H1 (cell line): ENCODE measurements at regions not wholly inside any gene's neighbourhood (a gene's known extent, or its start where the extent isn't known, plus 50 kb on each side); places are given as distances from the start of the nearest gene placed in this dataset.

Experiments
- CTCF ChIA-PET: fragments of 300-600 bp; sonication (Branson Sonifier 250); formaldehyde crosslinking; loops from one replicate; lab custom pipeline; 2021; ENCODE audit not compliant: partially characterized antibody; lab: Charles Lee
- POLR2A ChIA-PET: fragments of 300-600 bp; sonication (Branson Sonifier 250); formaldehyde crosslinking; loops from one replicate; lab custom pipeline; 2021; ENCODE audit warnings: inconsistent platforms; ENCODE audit not compliant: partially characterized antibody; lab: Charles Lee
- DNase-seq, 2 experiments: peaks; one replicate each; pipeline versions ENCODE4 v3.0.0 to v3.0.0-alpha.2; 2010 to 2022; ENCODE audit warnings: low spot score in 2 of 2, low read depth in 1 of 2, mixed read lengths in 1 of 2
- FAIRE-seq: peaks from 2 replicates; lab custom pipeline; 2011; peaks lifted over from hg19 to GRCh38; lab: Jason Lieb, UNC
- H2AFZ ChIP-seq: 2 replicates; pipeline ENCODE4 v1.8.1; 2012; ENCODE audit warnings: low read length, inconsistent platforms
- H2AK5ac ChIP-seq: 2 replicates; pipeline ENCODE4 v1.6.1; 2013; ENCODE audit warnings: low read depth, low read length
- H2BK120ac ChIP-seq: replicated peaks from 2 replicates; pipeline ENCODE3; 2013; ENCODE audit warnings: low read depth, low read length, inconsistent platforms
- H2BK12ac ChIP-seq: 2 replicates; pipeline ENCODE4 v1.6.1; 2013; ENCODE audit warnings: low read depth, low read length
- H2BK15ac ChIP-seq: 2 replicates; pipeline ENCODE4 v1.6.1; 2013; ENCODE audit warnings: low read length
- H2BK20ac ChIP-seq: 2 replicates; pipeline ENCODE4 v1.6.1; 2013; ENCODE audit warnings: low read length
- H2BK5ac ChIP-seq: 2 replicates; pipeline ENCODE4 v1.6.1; 2013; ENCODE audit warnings: low read depth, low read length
- H3K14ac ChIP-seq: 2 replicates; pipeline ENCODE4 v1.6.1; 2013; ENCODE audit warnings: inconsistent platforms; ENCODE audit not compliant: insufficient read length
- H3K18ac ChIP-seq: 2 replicates; pipeline ENCODE4 v1.6.1; 2013; ENCODE audit warnings: low read length; ENCODE audit errors: extremely low read depth
- H3K23ac ChIP-seq: 2 replicates; pipeline ENCODE4 v1.6.1; 2013; ENCODE audit warnings: inconsistent platforms; ENCODE audit not compliant: insufficient read length
- H3K23me2 ChIP-seq: 2 replicates; pipeline ENCODE4 v1.6.1; 2013; ENCODE audit warnings: low read depth, low read length
- H3K27ac ChIP-seq: 2 replicates; pipeline ENCODE4 v1.6.1; 2011; ENCODE audit warnings: low read depth, low read length, inconsistent platforms
- H3K27me3 ChIP-seq, 4 experiments: replicated peaks in 1 of 4; 1 replicate in 1 of 4; 2 replicates in 3 of 4; pipeline versions ENCODE4 v1.6.1 to v1.8.1; 2011 to 2013; ENCODE audit warnings: low read length in 3 of 4, mild to moderate bottlenecking in 3 of 4, inconsistent platforms in 2 of 4, mixed read lengths in 2 of 4, moderate library complexity in 1 of 4; ENCODE audit not compliant: control insufficient read depth in 3 of 4, insufficient read depth in 3 of 4; ENCODE audit errors: extremely low read depth in 1 of 4
- H3K36me3 ChIP-seq, 4 experiments: 2 replicates each; pipeline versions ENCODE4 v1.6.1 to v1.8.1; 2011 to 2013; ENCODE audit warnings: mild to moderate bottlenecking in 4 of 4, low read length in 3 of 4, moderate library complexity in 2 of 4, control low read depth in 1 of 4, inconsistent platforms in 1 of 4; ENCODE audit not compliant: insufficient read depth in 4 of 4, control insufficient read depth in 2 of 4
- H3K4ac ChIP-seq: replicated peaks from 2 replicates; pipeline ENCODE3; 2013; ENCODE audit warnings: low read length, low read depth, mixed read lengths, inconsistent platforms; ENCODE audit not compliant: insufficient read length
- H3K4me1 ChIP-seq, 4 experiments: replicated peaks in 1 of 4; 1 replicate in 1 of 4; 2 replicates in 3 of 4; pipeline versions ENCODE4 v1.6.1 to v1.8.1; 2011 to 2013; ENCODE audit warnings: low read length in 3 of 4, inconsistent platforms in 2 of 4, mixed read lengths in 1 of 4; ENCODE audit not compliant: insufficient read depth in 4 of 4, control insufficient read depth in 3 of 4
- H3K4me2 ChIP-seq, 2 experiments: 2 replicates each; pipeline versions ENCODE4 v1.6.1 to v1.8.1; 2011 to 2013; ENCODE audit warnings: low read depth in 2 of 2, low read length in 2 of 2, control low read depth in 1 of 2, inconsistent platforms in 1 of 2, mild to moderate bottlenecking in 1 of 2; ENCODE audit not compliant: insufficient read depth in 1 of 2
- H3K4me3 ChIP-seq, 4 experiments: fragments of 200-600, 300-600 bp in 1 of 4; sonication (generic), shearing (Covaris generic), sonication (Bioruptor Twin) in 1 of 4; 2 replicates each; pipeline versions ENCODE4 v1.5.1 to v1.8.1; 2011 to 2016; ENCODE audit warnings: low read length in 4 of 4, low read depth in 3 of 4, control low read depth in 2 of 4, inconsistent platforms in 2 of 4, mild to moderate bottlenecking in 2 of 4, mixed read lengths in 1 of 4, moderate library complexity in 1 of 4; ENCODE audit not compliant: insufficient read depth in 2 of 4; ENCODE audit errors: extremely low read depth in 1 of 4
- H3K56ac ChIP-seq: replicated peaks from 2 replicates; pipeline ENCODE3; 2013; ENCODE audit warnings: low read depth, mild to moderate bottlenecking, mixed read lengths, low read length, inconsistent platforms; ENCODE audit not compliant: insufficient read length
- H3K79me1 ChIP-seq: 2 replicates; pipeline ENCODE4 v1.6.1; 2013; ENCODE audit warnings: low read depth, low read length, control low read depth
- H3K79me2 ChIP-seq, 2 experiments: 2 replicates each; pipeline versions ENCODE4 v1.6.1 to v1.8.1; 2012 to 2013; ENCODE audit warnings: low read length in 2 of 2, mild to moderate bottlenecking in 2 of 2, inconsistent platforms in 1 of 2; ENCODE audit not compliant: insufficient read depth in 2 of 2, control insufficient read depth in 1 of 2
- H3K9ac ChIP-seq, 4 experiments: replicated peaks in 1 of 4; 1 replicate in 1 of 4; 2 replicates in 3 of 4; pipeline versions ENCODE4 v1.6.1 to v1.8.1; 2011 to 2013; ENCODE audit warnings: low read depth in 3 of 4, low read length in 3 of 4, control low read depth in 2 of 4, mild to moderate bottlenecking in 2 of 4, moderate library complexity in 2 of 4, inconsistent platforms in 1 of 4; ENCODE audit errors: extremely low read depth in 1 of 4
- H3K9me3 ChIP-seq, 2 experiments: 2 replicates each; pipeline versions ENCODE4 v1.6.1 to v1.8.1; 2012 to 2013; ENCODE audit warnings: mild to moderate bottlenecking in 2 of 2, moderate library complexity in 2 of 2, control low read depth in 1 of 2, inconsistent platforms in 1 of 2, low read depth in 1 of 2, low read length in 1 of 2, mixed read lengths in 1 of 2; ENCODE audit not compliant: insufficient read depth in 2 of 2
- H4K20me1 ChIP-seq, 2 experiments: replicated peaks in 1 of 2; 2 replicates each; pipeline versions ENCODE3 to v1.8.1; 2011 to 2013; ENCODE audit warnings: inconsistent platforms in 2 of 2, low read length in 2 of 2, mild to moderate bottlenecking in 1 of 2; ENCODE audit not compliant: insufficient read depth in 2 of 2, control insufficient read depth in 1 of 2
- H4K5ac ChIP-seq: 2 replicates; pipeline ENCODE4 v1.6.1; 2013; ENCODE audit warnings: low read length, low read depth, mixed read lengths, inconsistent platforms; ENCODE audit not compliant: insufficient read length
- H4K8ac ChIP-seq: 2 replicates; pipeline ENCODE4 v1.8.0; 2013; ENCODE audit warnings: mild to moderate bottlenecking, moderate library complexity, low read length, inconsistent platforms; ENCODE audit not compliant: insufficient read depth; ENCODE audit errors: extremely low read depth
- H4K91ac ChIP-seq: replicated peaks from 2 replicates; pipeline ENCODE3; 2013; ENCODE audit warnings: low read length, mixed read lengths, inconsistent platforms; ENCODE audit not compliant: insufficient read length
- BRCA1 ChIP-seq: IDR thresholded peaks from 2 replicates; pipeline ENCODE4 v1.6.1; 2012; ENCODE audit warnings: low read depth, low read length, improper control_type of control experiment
- E2F6 ChIP-seq: IDR thresholded peaks from 2 replicates; pipeline ENCODE4 v1.6.1; 2012; ENCODE audit warnings: inconsistent platforms
- GTF2F1 ChIP-seq: IDR thresholded peaks from 2 replicates; pipeline ENCODE4 v1.6.1; 2012; ENCODE audit warnings: low read depth, low read length, improper control_type of control experiment, borderline replicate concordance
- HDAC6 ChIP-seq: IDR thresholded peaks from one replicate; pipeline ENCODE4 v1.7.1; 2012; ENCODE audit warnings: low read depth, mild to moderate bottlenecking, inconsistent platforms, low read length, moderate library complexity
- JUN ChIP-seq: IDR thresholded peaks from 2 replicates; pipeline ENCODE4 v1.6.1; 2011; ENCODE audit warnings: low read depth, mild to moderate bottlenecking, improper control_type of control experiment, low read length
- POLR2AphosphoS5 ChIP-seq: IDR thresholded peaks from 2 replicates; pipeline ENCODE4 v1.6.1; 2011; ENCODE audit warnings: low read depth, low read length
- RBBP5 ChIP-seq: IDR thresholded peaks from 2 replicates; pipeline ENCODE4 v1.7.1; 2012; ENCODE audit warnings: low read depth, mild to moderate bottlenecking, inconsistent platforms, low read length, moderate library complexity, borderline replicate concordance
- ZNF274 ChIP-seq: IDR thresholded peaks from 2 replicates; pipeline ENCODE4 v1.7.0; 2012; ENCODE audit warnings: low read length, borderline replicate concordance; ENCODE audit errors: extremely low read depth
- WGBS, 2 experiments: shearing (Covaris generic) in 1 of 2; methylation state at CpG; one replicate each; pipeline versions ENCODE4 v1.1.6 to v1.1.7; 2013 to 2015; ENCODE audit warnings: low lambda C conversion rate in 2 of 2, mixed read lengths in 2 of 2, inconsistent platforms in 1 of 2, low coverage in 1 of 2, missing lambda C conversion rate in 1 of 2; ENCODE audit not compliant: insufficient replicate concordance in 2 of 2, insufficient coverage in 1 of 2, insufficient read length in 1 of 2; ENCODE audit errors: extremely low coverage in 1 of 2, missing lambda C conversion rate in 1 of 2; 5-methylcytosine and 5-hydroxymethylcytosine counted together

DNA sequence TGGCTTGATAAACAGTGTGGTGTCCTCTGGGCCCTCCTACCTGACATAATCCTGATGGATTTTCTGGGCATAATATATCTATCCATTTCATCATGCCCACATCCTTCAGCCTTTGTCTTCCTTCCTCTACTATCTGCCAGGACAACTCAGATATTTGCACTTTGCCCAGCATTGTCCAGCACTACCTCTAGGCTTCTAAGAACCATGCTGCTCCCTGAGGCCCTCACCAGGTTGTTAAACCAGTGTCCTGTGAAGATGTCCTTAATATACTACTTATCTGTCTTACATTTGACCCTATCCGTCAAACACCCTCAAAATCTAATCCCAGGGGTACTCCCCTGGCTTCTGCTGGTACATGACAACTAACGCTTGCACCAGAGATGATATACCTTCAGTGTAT, 58.2 kb upstream of the MAML3 start:
- Histone ChIP-seq H2AFZ (no peak overlapping the region), H4K8ac (no peak overlapping the region), H3K36me3 (no peaks in the 10 kb centered on the region), H3K4me1 (peaks cover 0 to 9% (median under 1%) of the 10 kb centered on the region in 4 experiments; a peak in 4 of 7 replicates), H3K27me3 (no peaks in the 10 kb centered on the region), H4K5ac (no peak overlapping the region), H2BK15ac (peak overlapping the region; percentile 37; the same call in 1 of the 2 replicates), H3K9me3 (no peaks in the 10 kb centered on the region), H2BK12ac (no peak overlapping the region; the same call in 1 of the 2 replicates), H3K4me2 (no peak overlapping the region), H4K20me1 (no peaks in the 10 kb centered on the region), H3K18ac (peak overlapping the region; percentile 28; the same call in 1 of the 2 replicates), H2BK5ac (peak overlapping the region; percentile 27; the same call in 1 of the 2 replicates), H3K27ac (no peak overlapping the region), H3K9ac (no peak overlapping the region), H2BK120ac (no peak overlapping the region), H3K23me2 (no peaks in the 10 kb centered on the region), H4K91ac (peak overlapping the region; percentile 27), H3K4me3 (no peak overlapping the region), H2BK20ac (0 out of 2 replicates have a peak overlapping the region, but pooled peaks have one; percentile 77), H3K56ac (no peak overlapping the region), H2AK5ac (no peak overlapping the region), H3K23ac (no peak overlapping the region), H3K79me1 (no peaks in the 10 kb centered on the region), H3K14ac (no peak overlapping the region), H3K79me2 (no peaks in the 10 kb centered on the region), H3K4ac (no peak overlapping the region)
- no peak for DNase-seq
- CTCF ChIA-PET, result interaction anchor here (1.0 to 3.2 kb wide), 4 partner anchors 11 to 41 kb away, joined by 3 to 9 read pairs (median 6); no protein-coding TSS in a partner anchor
- WGBS, 2 experiments, result 84% methylated on average over 2 of the region's 2 CpGs; no CpG with 5 or more reads in 1 of the 2 experiments
- no peak for FAIRE-seq
- no peak for TF ChIP-seq POLR2AphosphoS5
- TF ChIP-seq ZNF274, result no peak
- no peak for TF ChIP-seq HDAC6
- TF ChIP-seq BRCA1, result no peak
- no peak for TF ChIP-seq RBBP5
- no peak for TF ChIP-seq JUN
- TF ChIP-seq GTF2F1, result no peak
- TF ChIP-seq E2F6, result no peak
- POLR2A ChIA-PET, result interaction anchor here (1.3 kb wide), 1 partner anchor 26 kb away, joined by 3 read pairs; no protein-coding TSS in a partner anchor
